ENCODE measurements at regions not wholly inside any gene's neighbourhood (a gene's known extent, or its start where the extent isn't known, plus 50 kb on each side); places are given as distances from the start of the nearest gene placed in this dataset.
"Not testable (repeated sequence)": the region's sequence is repeated elsewhere in the genome, so short reads cannot be mapped to it uniquely, and the experiment has no call there.

- H2AFZ ChIP-seq (ENCODE audit: low read length); H3K79me2 ChIP-seq (ENCODE audit: control insufficient read depth, insufficient read depth, low read length); H3K9ac ChIP-seq (ENCODE audit: insufficient read depth, low read length); DNase-seq (ENCODE audit: low read depth in 2 of 2); H3K27me3 ChIP-seq (ENCODE audit: control insufficient read depth, insufficient read depth, low read length); H3K4me2 ChIP-seq (ENCODE audit: extremely low read depth, insufficient read depth, low read length); H4K20me1 ChIP-seq (ENCODE audit: control insufficient read depth, extremely low read depth, insufficient read depth, low read length); H3K27ac ChIP-seq (ENCODE audit: insufficient read depth, low read length); H3K4me1 ChIP-seq (ENCODE audit: control insufficient read depth, extremely low read depth, insufficient read depth, low read length); H3K4me3 ChIP-seq (replicated peaks in 1 of 4; ENCODE audit: control extremely low read depth in 1 of 4, insufficient read depth in 1 of 4, low read depth in 3 of 4, low read length in 4 of 4); H3K36me3 ChIP-seq (ENCODE audit: control insufficient read depth, insufficient read depth, low read length); H3K9me3 ChIP-seq (ENCODE audit: control insufficient read depth, insufficient read depth, low read depth, low read length): not testable (repeated sequence)
These were observed 185.2 kb upstream of the NBPF9 start for GRCh38 chr1:149288580-149288979.

- H3K27me3 ChIP-seq (ENCODE audit: control insufficient read depth, insufficient read depth, low read length); DNase-seq (ENCODE audit: low read depth in 2 of 2); H3K4me3 ChIP-seq (replicated peaks in 1 of 4; ENCODE audit: control extremely low read depth in 1 of 4, insufficient read depth in 1 of 4, low read depth in 3 of 4, low read length in 4 of 4); H4K20me1 ChIP-seq (ENCODE audit: control insufficient read depth, extremely low read depth, insufficient read depth, low read length); H3K9me3 ChIP-seq (ENCODE audit: control insufficient read depth, insufficient read depth, low read depth, low read length); H3K4me2 ChIP-seq (ENCODE audit: extremely low read depth, insufficient read depth, low read length); H2AFZ ChIP-seq (ENCODE audit: low read length); H3K79me2 ChIP-seq (ENCODE audit: control insufficient read depth, insufficient read depth, low read length); H3K36me3 ChIP-seq (ENCODE audit: control insufficient read depth, insufficient read depth, low read length); H3K4me1 ChIP-seq (ENCODE audit: control insufficient read depth, extremely low read depth, insufficient read depth, low read length); H3K27ac ChIP-seq (ENCODE audit: insufficient read depth, low read length); H3K9ac ChIP-seq (ENCODE audit: insufficient read depth, low read length): not testable (repeated sequence)
These were observed 174.2 kb upstream of the NBPF19 start for GRCh38 chr1:149300478-149301218.

GRCh38 chr1:149301282-149301681, 173.6 kb upstream of the NBPF19 start:
- not testable (repeated sequence) for H3K79me2 ChIP-seq (ENCODE audit: control insufficient read depth, insufficient read depth, low read length); H3K36me3 ChIP-seq (ENCODE audit: control insufficient read depth, insufficient read depth, low read length); H3K27ac ChIP-seq (ENCODE audit: insufficient read depth, low read length); H4K20me1 ChIP-seq (ENCODE audit: control insufficient read depth, extremely low read depth, insufficient read depth, low read length); H3K4me3 ChIP-seq (replicated peaks in 1 of 4; ENCODE audit: control extremely low read depth in 1 of 4, insufficient read depth in 1 of 4, low read depth in 3 of 4, low read length in 4 of 4); H3K4me2 ChIP-seq (ENCODE audit: extremely low read depth, insufficient read depth, low read length); H3K9me3 ChIP-seq (ENCODE audit: control insufficient read depth, insufficient read depth, low read depth, low read length); H3K4me1 ChIP-seq (ENCODE audit: control insufficient read depth, extremely low read depth, insufficient read depth, low read length); H2AFZ ChIP-seq (ENCODE audit: low read length); H3K27me3 ChIP-seq (ENCODE audit: control insufficient read depth, insufficient read depth, low read length); DNase-seq (ENCODE audit: low read depth in 2 of 2); H3K9ac ChIP-seq (ENCODE audit: insufficient read depth, low read length)

GRCh38 chr1:149304796-149305195, 170.0 kb upstream of the NBPF19 start:
- H3K27me3 ChIP-seq (ENCODE audit: control insufficient read depth, insufficient read depth, low read length); H3K9me3 ChIP-seq (ENCODE audit: control insufficient read depth, insufficient read depth, low read depth, low read length); H4K20me1 ChIP-seq (ENCODE audit: control insufficient read depth, extremely low read depth, insufficient read depth, low read length); H3K27ac ChIP-seq (ENCODE audit: insufficient read depth, low read length); H3K79me2 ChIP-seq (ENCODE audit: control insufficient read depth, insufficient read depth, low read length); H3K36me3 ChIP-seq (ENCODE audit: control insufficient read depth, insufficient read depth, low read length); H3K4me1 ChIP-seq (ENCODE audit: control insufficient read depth, extremely low read depth, insufficient read depth, low read length); H3K9ac ChIP-seq (ENCODE audit: insufficient read depth, low read length); H2AFZ ChIP-seq (ENCODE audit: low read length); DNase-seq (ENCODE audit: low read depth in 2 of 2); H3K4me3 ChIP-seq (replicated peaks in 1 of 4; ENCODE audit: control extremely low read depth in 1 of 4, insufficient read depth in 1 of 4, low read depth in 3 of 4, low read length in 4 of 4); H3K4me2 ChIP-seq (ENCODE audit: extremely low read depth, insufficient read depth, low read length): not testable (repeated sequence)

GRCh38 chr1:149307640-149308039, 167.2 kb upstream of the NBPF19 start:
- not testable (repeated sequence) for H3K9me3 ChIP-seq (ENCODE audit: control insufficient read depth, insufficient read depth, low read depth, low read length); H3K4me3 ChIP-seq (replicated peaks in 1 of 4; ENCODE audit: control extremely low read depth in 1 of 4, insufficient read depth in 1 of 4, low read depth in 3 of 4, low read length in 4 of 4); H3K4me2 ChIP-seq (ENCODE audit: extremely low read depth, insufficient read depth, low read length); H2AFZ ChIP-seq (ENCODE audit: low read length); H3K27me3 ChIP-seq (ENCODE audit: control insufficient read depth, insufficient read depth, low read length); DNase-seq (ENCODE audit: low read depth in 2 of 2); H3K27ac ChIP-seq (ENCODE audit: insufficient read depth, low read length); H3K9ac ChIP-seq (ENCODE audit: insufficient read depth, low read length); H3K4me1 ChIP-seq (ENCODE audit: control insufficient read depth, extremely low read depth, insufficient read depth, low read length); H4K20me1 ChIP-seq (ENCODE audit: control insufficient read depth, extremely low read depth, insufficient read depth, low read length); H3K79me2 ChIP-seq (ENCODE audit: control insufficient read depth, insufficient read depth, low read length); H3K36me3 ChIP-seq (ENCODE audit: control insufficient read depth, insufficient read depth, low read length)

GRCh38 chr1:149314921-149315320, 159.9 kb upstream of the NBPF19 start:
- not testable (repeated sequence) for H2AFZ ChIP-seq (ENCODE audit: low read length); DNase-seq (ENCODE audit: low read depth in 2 of 2); H3K79me2 ChIP-seq (ENCODE audit: control insufficient read depth, insufficient read depth, low read length); H3K4me2 ChIP-seq (ENCODE audit: extremely low read depth, insufficient read depth, low read length); H3K36me3 ChIP-seq (ENCODE audit: control insufficient read depth, insufficient read depth, low read length); H3K4me3 ChIP-seq (replicated peaks in 1 of 4; ENCODE audit: control extremely low read depth in 1 of 4, insufficient read depth in 1 of 4, low read depth in 3 of 4, low read length in 4 of 4); H3K9me3 ChIP-seq (ENCODE audit: control insufficient read depth, insufficient read depth, low read depth, low read length); H3K27me3 ChIP-seq (ENCODE audit: control insufficient read depth, insufficient read depth, low read length); H3K9ac ChIP-seq (ENCODE audit: insufficient read depth, low read length); H4K20me1 ChIP-seq (ENCODE audit: control insufficient read depth, extremely low read depth, insufficient read depth, low read length); H3K4me1 ChIP-seq (ENCODE audit: control insufficient read depth, extremely low read depth, insufficient read depth, low read length); H3K27ac ChIP-seq (ENCODE audit: insufficient read depth, low read length)

All from fibroblast of lung (primary cell).